ENCODE measurements at regions not wholly inside any gene's neighbourhood (a gene's known extent, or its start where the extent isn't known, plus 50 kb on each side); places are given as distances from the start of the nearest gene placed in this dataset.

DNA sequence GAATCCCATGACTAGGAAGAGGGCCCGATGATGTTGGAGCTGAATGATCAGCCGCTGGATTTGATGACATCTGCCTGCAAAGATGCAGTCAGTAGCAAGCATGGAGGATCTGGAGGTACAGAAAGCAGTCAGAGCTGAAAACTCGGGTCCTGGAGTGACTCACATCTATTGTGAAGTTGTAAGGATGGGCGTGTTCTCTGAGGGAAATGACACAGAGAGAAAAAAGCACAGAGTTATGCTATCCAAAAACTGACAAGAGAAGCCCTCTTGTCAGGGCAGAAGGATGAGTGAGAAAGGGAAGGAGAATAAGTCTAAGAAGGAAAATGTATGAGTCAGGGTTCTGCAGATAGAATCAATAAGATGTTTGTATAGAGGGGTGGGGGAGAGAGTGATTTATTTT lies 380.4 kb upstream of the CCDC196 start:
- TF ChIP-seq, protein P1, sequence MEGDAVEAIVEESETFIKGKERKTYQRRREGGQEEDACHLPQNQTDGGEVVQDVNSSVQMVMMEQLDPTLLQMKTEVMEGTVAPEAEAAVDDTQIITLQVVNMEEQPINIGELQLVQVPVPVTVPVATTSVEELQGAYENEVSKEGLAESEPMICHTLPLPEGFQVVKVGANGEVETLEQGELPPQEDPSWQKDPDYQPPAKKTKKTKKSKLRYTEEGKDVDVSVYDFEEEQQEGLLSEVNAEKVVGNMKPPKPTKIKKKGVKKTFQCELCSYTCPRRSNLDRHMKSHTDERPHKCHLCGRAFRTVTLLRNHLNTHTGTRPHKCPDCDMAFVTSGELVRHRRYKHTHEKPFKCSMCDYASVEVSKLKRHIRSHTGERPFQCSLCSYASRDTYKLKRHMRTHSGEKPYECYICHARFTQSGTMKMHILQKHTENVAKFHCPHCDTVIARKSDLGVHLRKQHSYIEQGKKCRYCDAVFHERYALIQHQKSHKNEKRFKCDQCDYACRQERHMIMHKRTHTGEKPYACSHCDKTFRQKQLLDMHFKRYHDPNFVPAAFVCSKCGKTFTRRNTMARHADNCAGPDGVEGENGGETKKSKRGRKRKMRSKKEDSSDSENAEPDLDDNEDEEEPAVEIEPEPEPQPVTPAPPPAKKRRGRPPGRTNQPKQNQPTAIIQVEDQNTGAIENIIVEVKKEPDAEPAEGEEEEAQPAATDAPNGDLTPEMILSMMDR (IDR thresholded peaks at IDR 0.05; ENCODE audit: low read length): no peak
- TF ChIP-seq EZH2phosphoT487 (IDR thresholded peaks at IDR 0.05; ENCODE audit: low read length) (no peak), EZH2 (optimal IDR thresholded peaks at IDR 0.05; ENCODE audit: low read depth, low read length) (no peak)
- no peak overlapping the region for H3K4me2 ChIP-seq (ENCODE audit: low read depth, low read length)
- no peak for DNase-seq
- no peaks in the 10 kb centered on the region for H3K27me3 ChIP-seq (replicated peaks; ENCODE audit: insufficient read depth, low read length)
- no peak overlapping the region for H3K27ac ChIP-seq (ENCODE audit: low read length)
- no peaks in the 10 kb centered on the region for H3K9me2 ChIP-seq (replicated peaks; ENCODE audit: insufficient read depth, low read length)
- no peaks in the 10 kb centered on the region for H4K20me1 ChIP-seq (ENCODE audit: insufficient read depth, low read length)
- no peaks in the 10 kb centered on the region for H3K4me1 ChIP-seq (ENCODE audit: low read length)
- no peak overlapping the region for H2AFZ ChIP-seq (ENCODE audit: low read length)
- H3K9ac ChIP-seq (ENCODE audit: low read length): no peak overlapping the region
- no peaks in the 10 kb centered on the region for H3K9me3 ChIP-seq (replicated peaks; ENCODE audit: insufficient read depth, low read length)
- no peaks in the 10 kb centered on the region for H3F3A ChIP-seq (ENCODE audit: insufficient read depth, low read length)
- no peak overlapping the region for H3K4me3 ChIP-seq (ENCODE audit: low read length)
- H3K79me2 ChIP-seq (ENCODE audit: low read length): no peaks in the 10 kb centered on the region
- H3K36me3 ChIP-seq (replicated peaks; ENCODE audit: insufficient read depth, low read length): no peaks in the 10 kb centered on the region

DNA sequence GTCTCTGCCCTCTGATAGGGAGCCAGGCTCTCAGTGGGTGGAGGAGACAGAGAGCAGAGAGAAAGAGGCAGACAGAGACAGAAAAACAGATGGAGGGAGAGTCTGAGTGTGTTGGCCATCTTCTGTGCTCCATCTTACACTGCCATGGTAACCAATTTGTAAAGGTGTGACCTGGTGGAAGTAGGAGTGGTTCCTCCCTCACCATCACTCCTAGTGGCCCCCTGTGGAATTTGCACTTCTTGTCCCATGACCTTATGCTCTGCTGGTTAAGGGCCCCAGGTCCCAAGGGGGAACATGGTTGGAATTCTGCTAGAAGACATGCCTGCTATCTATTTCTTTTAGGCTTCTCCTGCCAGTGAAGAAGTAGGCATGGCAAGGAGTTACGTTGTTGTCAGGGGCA lies 376.7 kb upstream of the CCDC196 start:
- no peak overlapping the region for H3K27ac ChIP-seq (ENCODE audit: low read length)

DNA sequence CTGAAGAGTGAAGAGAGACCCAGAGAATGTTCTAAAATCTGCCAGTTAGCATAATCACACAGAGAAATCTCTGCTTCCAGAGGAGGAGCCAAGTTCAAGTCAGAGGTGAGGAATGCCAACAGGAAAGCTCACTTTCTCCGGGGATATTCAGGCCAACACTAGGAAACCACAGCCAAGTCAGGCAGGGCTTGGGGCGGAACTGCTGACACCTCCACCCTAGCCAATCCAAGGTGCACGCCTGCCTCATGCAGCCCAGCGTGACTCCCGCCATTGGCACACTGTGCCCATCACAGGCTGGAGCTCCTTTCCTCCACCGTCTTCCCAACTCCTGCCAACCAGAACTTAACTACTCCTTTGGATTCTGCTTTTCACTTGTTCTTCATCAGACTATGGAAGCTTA lies 374.3 kb upstream of the CCDC196 start:
- Histone ChIP-seq H3F3A (ENCODE audit: insufficient read depth, low read length) (no peaks in the 10 kb centered on the region), H3K9me3 (replicated peaks; ENCODE audit: insufficient read depth, low read length) (no peaks in the 10 kb centered on the region), H3K27ac (ENCODE audit: low read length) (no peak overlapping the region), H2AFZ (ENCODE audit: low read length) (no peak overlapping the region), H3K4me1 (ENCODE audit: low read length) (no peaks in the 10 kb centered on the region), H3K79me2 (ENCODE audit: low read length) (no peaks in the 10 kb centered on the region), H3K4me2 (ENCODE audit: low read depth, low read length) (no peak overlapping the region), H3K4me3 (ENCODE audit: low read length) (no peak overlapping the region), H3K9me2 (replicated peaks; ENCODE audit: insufficient read depth, low read length) (no peaks in the 10 kb centered on the region), H4K20me1 (ENCODE audit: insufficient read depth, low read length) (no peaks in the 10 kb centered on the region), H3K27me3 (replicated peaks; ENCODE audit: insufficient read depth, low read length) (no peaks in the 10 kb centered on the region), H3K36me3 (replicated peaks; ENCODE audit: insufficient read depth, low read length) (no peaks in the 10 kb centered on the region), H3K9ac (ENCODE audit: low read length) (no peak overlapping the region)
- TF ChIP-seq EZH2 (optimal IDR thresholded peaks at IDR 0.05; ENCODE audit: low read depth, low read length) (no peak), EZH2phosphoT487 (IDR thresholded peaks at IDR 0.05; ENCODE audit: low read length) (no peak)
- TF ChIP-seq, protein P1 (IDR thresholded peaks at IDR 0.05; ENCODE audit: low read length): no peak
- DNase-seq: no peak

More for the DNA sequence above, 376.7 kb upstream of the CCDC196 start:
- Histone ChIP-seq H3K79me2 (ENCODE audit: low read length) (no peaks in the 10 kb centered on the region), H3K9me2 (replicated peaks; ENCODE audit: insufficient read depth, low read length) (no peaks in the 10 kb centered on the region), H2AFZ (ENCODE audit: low read length) (no peak overlapping the region), H3K36me3 (replicated peaks; ENCODE audit: insufficient read depth, low read length) (no peaks in the 10 kb centered on the region), H3K9me3 (replicated peaks; ENCODE audit: insufficient read depth, low read length) (no peaks in the 10 kb centered on the region), H4K20me1 (ENCODE audit: insufficient read depth, low read length) (no peaks in the 10 kb centered on the region), H3K4me3 (ENCODE audit: low read length) (no peak overlapping the region), H3K4me2 (ENCODE audit: low read depth, low read length) (no peak overlapping the region), H3F3A (ENCODE audit: insufficient read depth, low read length) (no peaks in the 10 kb centered on the region), H3K27me3 (replicated peaks; ENCODE audit: insufficient read depth, low read length) (no peaks in the 10 kb centered on the region), H3K9ac (ENCODE audit: low read length) (no peak overlapping the region), H3K4me1 (ENCODE audit: low read length) (no peaks in the 10 kb centered on the region)
- DNase-seq: no peak
- TF ChIP-seq EZH2 (optimal IDR thresholded peaks at IDR 0.05; ENCODE audit: low read depth, low read length): no peak
- TF ChIP-seq, protein P1 (IDR thresholded peaks at IDR 0.05; ENCODE audit: low read length): no peak
- TF ChIP-seq EZH2phosphoT487 (IDR thresholded peaks at IDR 0.05; ENCODE audit: low read length): no peak
